Bronchial epithelial cell (primary cell): ENCODE measurements at regions not wholly inside any gene's neighbourhood (a gene's known extent, or its start where the extent isn't known, plus 50 kb on each side); places are given as distances from the start of the nearest gene placed in this dataset.
A peak's percentile ranks its signal among the peaks of the same experiment; 100 is the strongest.

Source experiments
- DNase-seq: peaks from one replicate; pipeline ENCODE4 v3.0.0-alpha.2; 2010; ENCODE audit warnings: low read depth
- FAIRE-seq: peaks from 2 replicates; lab custom pipeline; 2011; peaks lifted over from hg19 to GRCh38; lab: Jason Lieb, UNC
- H3K27me3 ChIP-seq: 2 replicates; pipeline ENCODE4 v1.5.1; 2011; ENCODE audit warnings: low read length; ENCODE audit not compliant: control insufficient read depth, insufficient read depth
- H3K36me3 ChIP-seq: 2 replicates; pipeline ENCODE4 v1.5.1; 2011; ENCODE audit warnings: low read length; ENCODE audit not compliant: control insufficient read depth, insufficient read depth
- H3K4me3 ChIP-seq: 2 replicates; pipeline ENCODE4 v1.5.1; 2011; ENCODE audit warnings: mild to moderate bottlenecking, low read depth, low read length, control low read depth
- CTCF ChIP-seq: IDR thresholded peaks from 2 replicates; pipeline ENCODE4 v1.5.1; 2011; ENCODE audit warnings: mild to moderate bottlenecking, moderate library complexity, low read length, control low read depth, inconsistent platforms; ENCODE audit not compliant: insufficient read depth, severe bottlenecking

DNA sequence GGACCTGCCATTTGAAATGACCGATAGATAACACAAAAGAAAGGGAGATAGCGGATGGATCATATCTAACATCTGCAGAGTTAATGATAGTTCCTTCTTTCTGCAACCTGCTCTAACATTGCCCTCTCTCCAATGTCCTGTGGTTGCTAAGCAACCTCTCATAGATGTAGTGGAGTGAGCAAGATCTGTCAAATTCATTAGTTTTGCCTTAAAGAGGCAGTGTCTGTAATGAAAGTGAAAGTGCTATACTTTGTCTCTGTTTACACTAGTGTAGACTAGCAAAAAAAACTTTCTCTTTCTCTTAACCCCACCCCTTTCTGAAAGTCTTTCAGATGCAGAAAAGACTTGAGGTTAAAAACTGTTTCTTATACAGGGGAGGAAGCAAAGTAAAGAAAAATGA is 1196.9 kb downstream of the SORCS3 start:
- FAIRE-seq (no peak), DNase-seq (peak; percentile 11)
- Histone ChIP-seq H3K27me3 (no peaks in the 10 kb centered on the region), H3K36me3 (no peaks in the 10 kb centered on the region), H3K4me3 (peak overlapping the region; percentile 12)
- TF ChIP-seq CTCF, result no peak

GRCh38 chr10:105834261-105835059 is 1193.4 kb downstream of the SORCS3 start:
- FAIRE-seq, result no peak
- Histone ChIP-seq H3K36me3 (no peaks in the 10 kb centered on the region), H3K27me3 (no peaks in the 10 kb centered on the region), H3K4me3 (no peak overlapping the region)
- no peak for TF ChIP-seq CTCF
- no peak for DNase-seq

DNA sequence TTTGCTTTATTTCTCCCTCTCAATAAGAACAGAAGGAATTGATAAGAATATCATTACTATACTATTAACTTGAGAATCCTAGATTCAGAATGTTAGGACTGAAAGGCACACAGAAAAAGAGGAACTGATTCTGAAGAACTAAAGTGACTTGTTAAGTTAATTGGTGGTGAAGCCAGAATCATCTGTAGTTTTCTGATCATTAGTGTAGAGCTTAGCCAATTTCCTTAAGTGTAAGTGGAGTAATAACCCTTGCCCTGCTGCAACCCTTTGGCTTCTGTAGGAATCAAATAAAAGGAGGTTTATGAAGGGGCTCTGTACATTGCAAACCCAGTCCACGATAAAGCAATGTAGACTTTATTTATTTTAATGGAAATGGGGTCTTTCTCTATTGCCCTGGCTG is 1186.0 kb downstream of the SORCS3 start:
- DNase-seq (no peak), FAIRE-seq (no peak)
- no peaks in the 10 kb centered on the region for H3K36me3 ChIP-seq
- no peak overlapping the region for H3K4me3 ChIP-seq
- TF ChIP-seq CTCF, result no peak
- H3K27me3 ChIP-seq, result no peaks in the 10 kb centered on the region

DNA sequence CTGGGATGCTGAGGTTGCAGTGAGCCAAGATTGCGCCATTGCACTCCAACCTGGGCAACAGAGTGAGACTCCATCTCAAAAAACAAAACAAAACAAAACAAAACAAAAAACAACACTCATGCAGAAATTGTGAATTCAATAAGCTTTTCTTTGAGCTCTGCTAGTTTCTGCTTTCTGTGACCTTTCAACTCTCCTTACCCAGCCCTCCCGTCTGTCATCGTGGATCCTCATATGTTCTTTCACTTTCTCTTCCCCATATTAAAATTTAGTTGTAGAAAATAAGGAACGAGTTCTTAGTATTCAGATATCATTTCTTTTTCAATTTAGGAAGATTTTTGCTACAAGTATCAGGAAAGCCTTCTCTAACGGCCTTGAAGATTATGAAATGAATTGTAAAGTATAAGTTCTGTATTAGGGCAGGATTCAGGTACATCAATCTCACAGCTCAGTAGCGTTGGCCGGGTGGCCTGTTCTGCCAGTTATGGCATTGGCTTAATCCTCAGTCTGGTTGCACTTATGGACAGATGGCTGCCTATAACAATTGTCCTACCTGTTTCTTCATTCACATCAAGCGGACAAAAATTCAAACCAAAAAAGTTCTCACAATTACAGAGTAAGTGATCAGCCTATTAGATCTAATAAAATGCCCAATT is 1167.0 kb downstream of the SORCS3 start:
- FAIRE-seq, result no peak
- Histone ChIP-seq H3K4me3 (no peak overlapping the region), H3K36me3 (no peaks in the 10 kb centered on the region), H3K27me3 (no peaks in the 10 kb centered on the region)
- no peak for DNase-seq
- no peak for TF ChIP-seq CTCF

DNA sequence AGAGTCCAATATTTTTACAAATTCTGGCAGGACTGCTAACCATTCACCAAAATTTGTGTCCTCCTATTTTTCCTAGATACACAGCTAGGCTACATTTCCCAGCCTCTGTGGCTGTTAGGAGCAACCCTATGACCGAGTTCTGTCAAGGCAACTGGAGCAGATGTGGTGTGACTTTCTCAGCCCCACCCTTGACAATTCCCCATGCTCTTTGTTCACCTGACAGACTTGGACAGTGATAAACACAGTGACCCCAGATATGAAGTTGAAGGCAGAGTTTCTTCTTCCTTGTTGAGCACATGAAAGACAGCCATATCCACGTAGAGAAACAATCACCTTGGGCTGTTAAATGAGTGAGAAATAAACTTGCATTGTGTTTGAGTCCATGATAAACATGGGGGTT is 1162.1 kb downstream of the SORCS3 start:
- FAIRE-seq, result no peak
- Histone ChIP-seq H3K4me3 (no peak overlapping the region), H3K27me3 (no peaks in the 10 kb centered on the region), H3K36me3 (no peaks in the 10 kb centered on the region)
- DNase-seq, result no peak
- TF ChIP-seq CTCF, result no peak
